D341Med (cell line): ENCODE measurements at regions not wholly inside any gene's neighbourhood (a gene's known extent, or its start where the extent isn't known, plus 50 kb on each side); places are given as distances from the start of the nearest gene placed in this dataset.
A peak's percentile ranks its signal among the peaks of the same experiment; 100 is the strongest.

Source experiments
- DNase-seq: peaks from one replicate; pipeline ENCODE4 v3.0.0; 2012; ENCODE audit warnings: low spot score

DNA sequence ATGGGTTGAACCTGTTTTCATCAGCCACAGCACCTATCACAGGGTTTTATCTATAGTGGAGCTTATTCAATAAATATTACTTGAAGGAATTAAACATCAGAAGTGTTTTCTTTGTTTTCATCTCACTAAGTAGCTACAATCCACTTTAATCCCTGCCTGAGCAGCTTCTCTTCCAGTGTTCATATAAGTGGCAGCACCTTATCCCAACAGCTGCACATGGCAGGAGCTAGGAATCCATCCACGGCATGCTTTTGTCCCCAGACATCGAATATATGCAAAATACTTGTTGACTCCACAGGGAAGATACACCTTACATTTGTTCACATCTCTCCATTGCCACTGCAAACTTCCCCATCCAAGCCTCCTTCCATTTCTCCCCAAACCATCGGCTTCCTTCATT, 549.8 kb upstream of the FAM241A start:
- peak; percentile 68 for DNase-seq

DNA sequence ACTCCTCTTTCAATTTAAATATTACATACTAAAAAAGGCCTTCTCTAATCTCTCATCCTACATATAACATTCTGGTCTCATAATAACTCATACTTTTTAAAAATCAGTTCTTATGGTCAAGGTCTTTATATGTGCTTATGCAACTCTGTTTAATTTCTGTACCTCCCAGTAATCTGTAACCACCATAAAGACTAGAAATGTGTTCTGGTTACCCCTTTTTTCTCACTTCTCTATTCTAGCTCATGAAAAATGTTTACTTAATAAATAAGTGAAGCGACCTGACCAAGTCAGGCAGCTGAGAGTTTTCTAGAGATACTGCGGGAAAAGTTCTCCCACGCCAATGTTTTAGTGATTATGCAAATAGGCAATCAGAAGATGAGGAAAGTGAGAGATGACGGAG, 548.8 kb upstream of the FAM241A start:
- DNase-seq: no peak

DNA sequence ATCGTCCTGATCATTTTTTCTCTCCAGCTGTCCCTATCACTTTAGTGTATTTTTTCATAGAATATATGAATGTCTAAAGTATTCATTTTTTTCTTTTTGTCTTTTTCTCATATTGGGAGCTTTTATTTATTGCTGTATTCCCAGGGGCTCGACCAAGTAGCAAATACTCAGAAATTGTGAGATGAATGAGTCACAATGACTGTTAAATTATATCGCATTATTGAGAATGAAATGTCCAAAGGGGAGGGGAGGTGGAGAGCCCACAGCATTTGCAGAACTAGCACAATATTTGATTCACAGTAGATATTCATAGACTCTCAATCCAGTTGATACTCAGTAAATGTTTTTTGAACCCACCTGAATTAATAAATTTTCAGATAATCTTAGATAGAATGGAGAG, 543.6 kb upstream of the FAM241A start:
- no peak for DNase-seq

DNA sequence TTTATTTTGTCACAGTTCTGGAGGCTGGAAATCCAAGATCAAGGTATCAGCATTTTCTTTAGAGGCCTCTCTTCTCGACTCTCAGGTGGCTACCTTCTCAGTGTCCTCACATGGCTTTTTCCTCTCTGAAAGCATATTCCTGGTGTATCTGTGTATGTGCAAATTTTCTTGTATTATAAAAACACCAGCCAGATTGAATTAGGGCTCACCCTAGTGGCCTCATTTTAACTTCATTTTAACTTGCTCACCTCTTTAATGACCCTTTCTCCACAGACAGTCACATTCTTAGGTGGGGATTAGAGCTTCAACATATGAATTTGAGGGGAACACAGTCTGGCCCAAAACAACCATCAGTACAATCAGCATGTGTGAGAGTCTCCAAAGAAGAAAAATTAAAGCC, 542.4 kb upstream of the FAM241A start:
- DNase-seq: peak; percentile 18

DNA sequence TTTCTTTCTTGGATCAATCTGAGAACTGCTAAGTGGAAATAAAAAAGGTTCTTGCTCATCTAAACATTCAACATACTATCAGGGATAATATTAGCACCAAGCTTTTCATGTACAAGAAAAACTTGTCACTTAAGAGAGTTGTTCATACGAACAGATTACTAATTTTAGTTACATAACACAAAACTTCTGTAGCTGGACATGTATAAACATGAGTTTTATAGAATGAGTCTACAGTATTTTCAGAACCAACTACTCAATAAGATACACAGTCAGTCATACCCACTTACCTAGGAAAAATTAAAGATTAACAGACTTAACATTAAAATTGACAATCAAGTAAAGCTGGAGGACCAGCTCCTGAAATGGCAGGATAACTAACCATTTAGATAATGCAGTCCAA, 540.1 kb upstream of the FAM241A start:
- DNase-seq: no peak

DNA sequence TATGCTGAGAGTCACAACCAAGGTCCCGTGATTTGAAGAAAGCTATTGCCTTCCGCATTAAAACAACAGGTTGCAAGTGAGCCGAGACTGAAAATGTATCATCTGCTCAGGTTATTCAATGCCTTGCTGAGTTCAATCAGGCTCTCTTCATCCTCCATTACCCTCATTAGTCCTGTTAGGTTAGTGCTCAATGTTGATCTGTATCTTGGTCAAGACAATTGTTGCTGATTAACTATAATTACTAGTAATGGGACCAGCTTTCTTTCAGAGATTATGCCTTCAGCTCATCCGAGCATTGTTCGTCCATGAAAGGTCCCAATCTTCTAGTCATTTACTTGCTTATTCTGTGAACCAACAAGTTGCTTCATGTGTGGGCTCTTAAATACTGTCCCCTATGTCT, 534.6 kb upstream of the FAM241A start:
- no peak for DNase-seq

DNA sequence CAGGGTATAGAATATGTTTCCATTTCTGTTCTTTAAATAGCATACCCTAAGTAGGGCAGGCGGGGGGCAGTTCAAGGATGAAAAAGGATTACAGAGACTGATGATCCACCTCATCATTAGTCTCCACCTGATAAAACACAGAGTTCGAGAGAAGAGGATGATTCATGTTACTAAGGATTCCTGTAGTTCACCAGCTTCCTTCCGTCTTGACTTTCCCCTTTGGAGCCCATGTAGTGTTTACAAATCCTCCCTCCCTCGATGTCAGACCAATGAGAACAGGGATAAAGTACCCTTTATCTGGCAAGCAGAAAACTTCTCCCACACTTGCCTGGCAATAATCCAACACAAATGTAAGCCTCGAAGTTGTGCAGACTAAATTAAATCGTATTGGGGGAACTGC, 526.3 kb upstream of the FAM241A start:
- no peak for DNase-seq

DNA sequence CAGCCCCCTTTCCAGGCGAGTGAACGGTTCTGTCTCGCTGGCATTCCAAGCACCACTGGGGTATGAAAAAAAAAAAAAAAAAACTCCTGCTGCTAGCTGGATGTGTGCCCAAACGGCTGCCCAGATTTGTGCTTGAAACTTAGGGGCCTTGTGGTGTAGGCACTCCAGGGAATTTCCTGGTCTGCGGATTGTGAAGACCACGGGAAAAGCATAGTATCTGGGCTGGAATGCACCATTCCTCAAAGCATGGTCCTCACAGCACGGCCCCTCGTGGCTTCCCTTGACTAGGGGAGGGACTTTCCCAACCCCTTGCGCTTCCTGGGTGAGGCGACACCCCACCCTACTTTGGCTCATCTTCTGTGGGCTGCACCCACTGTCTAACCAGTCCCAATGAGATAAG, 516.8 kb upstream of the FAM241A start:
- no peak for DNase-seq

DNA sequence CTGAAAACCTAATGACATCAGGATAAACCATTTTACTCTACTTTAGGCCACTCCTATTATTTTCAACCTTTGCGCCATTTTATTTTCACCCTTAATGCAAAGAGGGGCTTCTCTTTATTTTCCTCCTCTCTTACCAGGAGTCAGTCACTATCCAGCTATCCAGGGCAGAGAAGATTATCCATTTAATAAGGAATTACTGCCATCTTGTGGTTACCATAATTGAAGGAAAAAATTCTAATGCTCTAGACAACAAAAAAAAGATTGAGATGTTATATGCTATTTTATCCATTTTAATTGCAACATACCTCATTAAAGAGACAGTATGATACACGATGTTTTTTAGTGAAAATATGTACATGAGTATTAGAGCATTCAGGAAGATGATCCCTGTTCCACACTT, 514.5 kb upstream of the FAM241A start:
- DNase-seq: peak; percentile 42

DNA sequence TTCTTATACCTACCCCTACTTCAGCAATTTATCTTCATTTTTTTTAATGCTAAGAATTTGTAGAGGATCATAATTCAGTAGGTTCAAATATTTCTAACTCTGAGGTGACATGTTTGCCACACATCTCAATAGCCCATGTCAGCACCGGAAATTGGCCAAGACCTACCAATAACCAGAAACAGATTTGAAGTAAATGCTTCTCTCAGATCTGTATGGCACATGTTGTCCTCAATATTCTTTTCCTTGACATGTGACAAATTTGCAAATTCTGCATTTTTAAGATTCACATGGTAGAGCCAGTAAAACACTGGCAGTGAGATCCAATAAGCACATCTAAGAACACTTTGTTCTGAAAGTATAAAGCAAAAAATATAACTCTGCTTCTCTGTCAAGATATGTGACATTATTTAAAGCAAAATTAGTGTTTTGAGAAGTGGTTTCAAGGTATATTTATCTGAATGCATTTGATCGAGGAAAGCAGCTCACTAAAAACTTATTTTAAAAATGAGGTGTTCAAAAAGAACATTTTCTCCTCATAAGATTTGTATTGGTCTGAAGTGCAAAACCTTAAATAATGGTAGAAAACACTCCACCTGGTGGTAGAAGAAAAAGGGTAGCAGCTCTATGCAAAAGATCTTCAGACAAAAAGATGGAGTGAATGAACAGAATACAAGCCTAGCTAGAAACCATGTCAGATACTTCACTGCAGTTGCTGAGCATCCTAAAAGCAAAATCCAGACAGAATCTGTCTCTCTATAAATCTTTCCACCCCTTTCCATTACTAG, 513.8 kb upstream of the FAM241A start:
- no peak for DNase-seq

DNA sequence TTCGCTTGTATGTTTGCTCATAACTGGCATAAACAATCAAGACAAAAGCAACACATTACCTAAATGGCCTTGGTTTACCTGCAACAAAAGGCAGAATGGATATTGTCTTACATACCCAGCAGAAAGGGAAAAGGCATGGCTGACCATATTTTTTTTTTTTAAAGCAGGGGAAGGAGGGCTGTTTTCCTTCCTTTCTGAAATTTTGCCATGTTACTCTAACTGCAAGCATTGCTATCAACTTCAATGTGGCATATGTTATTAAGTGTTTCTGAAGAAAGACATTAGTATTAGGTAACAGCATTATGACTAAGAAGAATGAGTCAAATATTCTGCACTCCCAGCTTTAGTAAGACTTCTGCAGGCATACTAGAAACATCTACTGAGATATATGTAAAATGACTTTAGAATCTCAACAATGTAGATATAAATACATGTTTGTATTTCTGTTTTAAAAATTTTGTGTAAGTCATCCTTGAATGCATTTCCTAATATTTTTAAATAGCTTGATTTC, 512.6 kb upstream of the FAM241A start:
- no peak for DNase-seq

DNA sequence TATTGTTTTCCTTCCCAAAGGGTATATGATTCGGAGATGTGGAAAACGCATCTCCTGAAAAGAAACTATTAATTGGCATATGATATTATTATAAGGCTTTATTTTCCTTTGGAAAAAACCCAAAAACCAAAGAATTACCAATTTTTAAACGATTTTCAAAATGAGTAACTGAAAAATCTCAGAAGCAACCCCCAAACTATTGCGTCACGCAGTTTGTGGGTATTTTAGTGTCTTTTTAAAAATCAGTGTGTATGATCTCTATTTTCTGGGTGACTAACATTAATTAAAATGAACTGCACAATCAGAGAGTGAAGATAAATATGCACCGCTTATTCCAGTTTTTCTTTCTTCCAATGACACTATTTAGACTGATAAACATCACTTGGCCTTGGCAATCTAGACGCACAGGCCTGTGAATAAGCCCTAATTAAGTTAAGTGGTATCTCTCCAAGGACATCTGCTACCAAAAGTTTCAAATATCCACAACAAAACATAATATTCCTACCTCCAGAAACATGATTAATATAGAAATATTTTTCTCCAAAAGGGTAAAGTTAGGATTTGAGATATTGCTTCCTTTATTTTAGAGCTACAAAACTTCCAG, 511.5 kb upstream of the FAM241A start:
- peak; percentile 18 for DNase-seq

DNA sequence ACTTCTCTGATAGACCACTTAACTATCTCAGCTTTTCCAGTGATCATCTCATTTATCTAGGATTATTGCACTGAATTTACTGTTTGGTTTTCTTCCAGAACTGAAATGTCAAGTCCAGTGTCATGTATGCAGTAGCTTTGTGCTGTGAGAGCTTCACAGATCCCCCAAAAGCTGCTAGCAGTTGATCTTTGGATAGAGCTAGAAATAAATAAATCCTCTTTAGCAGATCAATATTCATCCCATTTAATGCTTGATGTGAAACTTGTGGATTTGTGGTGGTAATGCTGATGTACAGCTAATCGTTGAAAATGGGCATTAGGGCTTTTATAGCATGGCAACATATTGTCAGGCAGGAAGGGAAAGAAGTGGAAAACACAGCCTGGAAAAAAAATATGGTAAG, 509.6 kb upstream of the FAM241A start:
- no peak for DNase-seq

DNA sequence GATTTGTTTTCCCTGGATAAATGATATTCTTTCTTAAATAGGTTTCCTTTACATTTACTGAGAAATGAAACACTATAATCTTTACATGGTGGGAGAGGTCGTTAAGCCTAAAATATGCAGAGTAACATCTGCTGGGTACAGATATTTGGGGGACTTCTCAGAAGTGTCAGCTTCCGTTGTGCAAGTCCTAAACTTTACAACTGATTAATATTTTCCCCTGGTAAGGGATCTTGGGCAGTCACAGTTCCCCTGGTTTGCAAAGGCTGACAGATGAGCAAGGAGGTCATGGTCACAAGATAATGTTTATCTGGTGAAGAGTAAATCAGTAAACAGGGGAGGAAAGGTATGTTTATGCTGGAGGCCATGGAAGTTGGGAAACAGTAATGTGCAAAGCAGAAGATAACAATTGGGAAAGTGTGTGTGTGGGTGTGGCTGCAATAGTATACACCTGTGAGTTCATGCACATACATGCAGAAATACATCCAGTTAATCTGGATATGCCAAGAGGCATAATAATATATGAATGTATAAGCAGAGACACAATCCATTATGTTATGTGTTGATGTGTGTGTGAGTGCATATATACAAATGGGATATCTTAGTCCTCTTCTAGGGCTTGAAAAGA, 508.2 kb upstream of the FAM241A start:
- DNase-seq: no peak

DNA sequence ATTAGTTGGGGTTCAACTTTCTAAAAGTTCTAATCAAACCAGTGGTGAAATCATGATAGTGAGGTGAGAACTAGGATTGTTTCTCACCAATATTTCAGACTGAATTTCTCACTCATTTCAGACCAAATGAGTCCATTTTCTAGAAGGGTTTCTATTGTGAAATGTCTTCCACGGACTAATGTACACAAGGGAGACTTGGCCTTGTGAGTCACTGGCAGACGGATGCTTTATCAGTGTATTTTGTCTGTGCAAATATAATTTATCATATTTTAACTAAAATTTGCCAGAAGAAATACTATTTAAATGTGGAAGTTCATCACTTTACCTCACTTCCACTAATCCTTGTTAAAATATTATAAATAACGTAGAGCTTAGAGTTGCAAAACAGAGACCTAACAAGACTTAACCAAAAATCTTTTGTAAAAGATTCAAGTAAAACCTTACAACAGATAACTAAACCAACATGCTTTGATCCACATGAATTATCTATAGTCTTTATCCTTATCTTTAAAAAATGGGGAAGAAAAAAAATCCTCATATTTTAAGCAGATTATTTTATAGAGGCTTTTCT, 506.0 kb upstream of the FAM241A start:
- no peak for DNase-seq

DNA sequence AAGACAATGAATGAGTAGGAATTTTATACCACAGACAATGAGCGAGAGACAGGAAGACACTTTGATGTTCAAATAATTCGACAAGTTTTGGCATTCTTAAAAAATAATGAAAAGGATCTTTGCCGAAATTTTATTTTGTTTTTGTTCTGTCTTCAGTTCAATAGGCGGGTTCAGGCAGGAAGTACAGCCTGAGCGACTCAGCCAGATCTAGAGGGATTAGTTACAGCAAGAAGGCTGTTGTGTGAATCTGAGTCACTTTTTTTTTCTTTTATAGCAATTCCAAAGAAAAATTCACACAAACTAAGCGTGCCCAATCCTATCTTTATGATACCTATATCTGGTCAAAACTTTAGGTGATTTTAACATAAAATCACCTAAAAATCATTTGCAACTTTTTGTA, 505.4 kb upstream of the FAM241A start:
- DNase-seq: no peak

DNA sequence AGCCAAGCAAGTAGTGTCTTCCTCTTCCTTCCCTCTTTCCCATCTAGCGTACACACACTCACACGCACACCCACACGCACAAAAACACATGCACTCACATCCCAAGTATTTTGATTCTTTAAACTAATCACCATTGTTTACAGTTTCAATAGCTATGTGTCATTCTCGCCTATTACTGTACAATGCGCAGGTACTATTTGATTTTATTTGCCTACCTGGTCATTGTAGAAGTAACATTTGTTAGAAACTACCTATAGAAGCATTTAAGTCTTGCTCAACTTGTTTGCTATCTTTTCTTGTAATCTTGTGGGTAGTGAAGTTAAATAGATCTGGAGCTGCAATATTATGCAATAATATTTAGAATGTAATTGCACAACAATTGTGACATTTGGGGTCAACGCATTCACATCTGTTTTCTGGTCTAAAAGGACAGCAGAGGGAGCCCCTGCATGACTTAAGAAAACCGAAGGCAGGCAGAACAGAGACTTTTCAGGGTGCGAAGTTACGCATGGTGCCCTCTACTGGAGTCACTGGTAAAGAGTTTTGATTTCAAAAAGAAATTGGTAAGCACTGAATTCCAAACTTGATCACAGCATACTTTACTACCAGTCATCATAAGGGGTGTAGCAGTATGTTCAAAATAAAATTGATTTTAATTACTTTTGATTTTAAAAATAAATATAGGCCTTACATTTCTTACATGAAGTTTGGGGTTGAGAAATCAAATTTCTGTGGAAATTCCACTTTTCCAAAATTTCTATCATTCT, 503.3 kb upstream of the FAM241A start:
- peak; percentile 75 for DNase-seq

DNA sequence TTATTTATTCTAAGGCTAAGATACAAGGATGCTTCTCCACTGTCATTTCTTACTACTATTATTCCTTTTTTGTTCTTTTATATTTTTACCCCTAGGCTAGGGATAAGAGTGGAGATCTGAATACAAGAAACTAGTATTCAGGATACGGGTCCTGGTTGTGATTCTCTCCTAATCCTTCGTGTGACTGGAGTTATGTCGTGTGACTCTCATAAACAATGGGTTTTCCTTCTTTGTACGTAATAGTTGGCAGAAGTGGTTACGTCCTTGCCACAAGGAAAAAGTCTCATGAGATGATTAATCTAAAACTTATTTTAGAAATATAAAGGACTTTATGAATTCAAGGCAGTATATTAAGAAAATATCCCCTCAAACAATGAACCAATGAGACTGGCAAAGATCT, 497.2 kb upstream of the FAM241A start:
- DNase-seq: no peak

DNA sequence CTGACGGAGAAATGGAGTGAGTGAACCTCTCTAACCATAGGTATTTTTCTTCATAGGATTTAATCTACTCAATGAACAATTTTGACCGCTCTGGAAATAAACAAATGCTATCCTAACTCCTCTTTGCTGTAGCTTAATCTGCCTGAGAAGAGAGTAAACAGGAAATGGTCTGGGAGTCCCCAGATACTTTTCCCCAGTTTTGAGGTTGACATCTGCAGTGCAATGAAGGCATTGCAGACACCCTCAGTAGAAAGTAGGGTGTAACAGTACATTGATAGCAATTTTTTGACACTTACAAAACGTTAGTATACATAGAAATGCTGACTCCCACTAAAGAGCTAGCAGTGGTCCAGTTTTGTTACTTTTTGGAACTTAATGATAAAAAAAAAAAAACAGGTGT, 495.9 kb upstream of the FAM241A start:
- no peak for DNase-seq

DNA sequence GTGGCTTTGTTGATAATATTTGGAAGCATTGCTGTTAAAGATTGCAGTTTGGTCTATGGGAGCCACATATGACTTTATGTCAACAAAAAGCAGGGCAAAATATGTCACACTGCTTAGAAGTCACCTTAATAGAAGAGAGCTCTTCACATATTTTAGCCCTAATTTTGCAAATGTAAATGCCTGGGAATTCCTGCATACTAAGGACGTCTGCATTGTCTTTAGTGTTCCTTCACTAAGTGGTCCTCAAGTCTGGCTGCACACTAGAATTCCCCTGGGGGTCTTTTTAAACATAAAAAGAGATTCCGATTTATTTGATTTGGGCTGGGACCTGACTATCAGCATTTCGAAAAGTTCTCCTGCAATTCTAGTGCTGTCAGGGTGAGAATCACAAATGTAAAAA, 495.1 kb upstream of the FAM241A start:
- no peak for DNase-seq

DNA sequence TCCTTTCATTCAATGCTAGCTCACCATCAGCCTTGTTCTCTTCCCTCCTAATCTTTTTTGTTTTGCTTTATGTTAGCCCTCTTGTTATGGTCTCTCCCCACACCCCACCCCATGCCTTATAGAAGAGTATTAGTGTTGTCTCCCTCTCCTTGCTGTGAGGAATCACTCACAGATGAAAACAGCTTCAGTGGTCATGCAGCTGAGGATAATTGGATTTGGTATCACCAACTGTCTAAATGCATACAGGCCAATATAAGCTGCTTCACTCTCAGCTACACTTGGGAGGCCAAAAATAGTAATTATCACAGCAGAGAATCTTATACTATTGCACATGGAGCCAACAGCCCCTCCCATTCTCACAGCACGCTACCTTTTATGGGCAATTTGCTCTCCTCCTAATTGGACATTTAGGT, 494.6 kb upstream of the FAM241A start:
- DNase-seq: no peak

DNA sequence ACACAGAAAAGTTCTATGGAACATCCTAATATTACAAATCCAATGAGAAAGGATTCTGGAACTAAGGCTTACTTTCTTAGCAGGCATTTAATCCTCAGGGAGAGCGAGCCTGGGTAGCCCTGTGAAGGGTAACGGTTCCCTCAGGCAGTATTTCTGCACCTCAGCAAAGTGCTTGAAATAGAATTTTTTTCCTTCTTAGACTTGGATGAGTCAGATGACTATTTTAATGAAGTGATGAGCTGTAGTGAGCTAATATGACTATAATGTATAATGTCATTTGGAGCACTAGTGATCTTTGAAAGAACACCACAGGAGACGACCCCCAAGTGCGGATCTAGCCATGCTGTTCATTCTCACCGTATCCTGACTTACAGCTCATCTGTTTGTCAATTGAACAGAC, 493.0 kb upstream of the FAM241A start:
- no peak for DNase-seq
